T-helper 17 cell (primary cell): ENCODE measurements at regions not wholly inside any gene's neighbourhood (a gene's known extent, or its start where the extent isn't known, plus 50 kb on each side); places are given as distances from the start of the nearest gene placed in this dataset.

Experiments
- ATAC-seq: fragments of 150-1000 bp; cut with Tn5 transposase; 2 replicates; pipeline ENCODE4 v1.10.0; 2021; ENCODE audit warnings: mild to moderate bottlenecking, moderate library complexity
- DNase-seq, 3 donors: peaks; one replicate each; pipeline versions ENCODE4 v3.0.0 to v3.0.0-alpha.2; 2020 to 2021
- H3K9me3 ChIP-seq: one replicate; pipeline ENCODE4 v1.7.0; 2013; ENCODE audit warnings: low read length, mild to moderate bottlenecking; ENCODE audit not compliant: control insufficient read depth, poor library complexity, severe bottlenecking
- H3K27ac Mint-ChIP-seq: one replicate; pipeline ENCODE4 v1.8.0; 2022; ENCODE audit warnings: mild to moderate bottlenecking, moderate library complexity, mixed read lengths
- H3K27me3 Mint-ChIP-seq: one replicate; pipeline ENCODE4 v1.8.0; 2022; ENCODE audit warnings: mixed read lengths
- H3K36me3 Mint-ChIP-seq: one replicate; pipeline ENCODE4 v1.8.0; 2022; ENCODE audit warnings: low read depth, mixed read lengths
- H3K4me1 Mint-ChIP-seq: one replicate; pipeline ENCODE4 v1.8.0; 2022; ENCODE audit warnings: mild to moderate bottlenecking, mixed read lengths
- H3K4me3 Mint-ChIP-seq: one replicate; pipeline ENCODE4 v1.8.0; 2022; ENCODE audit warnings: mild to moderate bottlenecking, moderate library complexity, mixed read lengths

- peaks cover 4% of the 10 kb centered on the region for H3K4me1 Mint-ChIP-seq
- H3K9me3 ChIP-seq: no peaks in the 10 kb centered on the region
- H3K4me3 Mint-ChIP-seq: no peak overlapping the region
- ATAC-seq: no peak
- H3K27ac Mint-ChIP-seq: no peak overlapping the region
- no peak for DNase-seq
- no peaks in the 10 kb centered on the region for H3K36me3 Mint-ChIP-seq
- H3K27me3 Mint-ChIP-seq: no peaks in the 10 kb centered on the region
Measured at GRCh38 chr1:108063703-108064102, 98.7 kb upstream of the VAV3 start.

GRCh38 chr1:108059945-108060344 is 95.0 kb upstream of the VAV3 start:
- Mint-ChIP-seq H3K36me3 (no peaks in the 10 kb centered on the region), H3K27me3 (peaks cover 5% of the 10 kb centered on the region), H3K4me3 (no peak overlapping the region), H3K27ac (no peak overlapping the region), H3K4me1 (no peaks in the 10 kb centered on the region)
- no peak for ATAC-seq
- DNase-seq: no peak
- H3K9me3 ChIP-seq: no peaks in the 10 kb centered on the region

GRCh38 chr1:108057541-108057940 is 92.6 kb upstream of the VAV3 start:
- H3K27me3 Mint-ChIP-seq: peaks cover 7% of the 10 kb centered on the region
- no peak overlapping the region for H3K4me3 Mint-ChIP-seq
- no peaks in the 10 kb centered on the region for H3K4me1 Mint-ChIP-seq
- no peaks in the 10 kb centered on the region for H3K9me3 ChIP-seq
- H3K27ac Mint-ChIP-seq: no peak overlapping the region
- no peaks in the 10 kb centered on the region for H3K36me3 Mint-ChIP-seq
- no peak for ATAC-seq
- DNase-seq: no peak

- DNase-seq: no peak
- Mint-ChIP-seq H3K27me3 (peaks cover 7% of the 10 kb centered on the region), H3K4me1 (no peaks in the 10 kb centered on the region), H3K36me3 (no peaks in the 10 kb centered on the region), H3K4me3 (no peak overlapping the region), H3K27ac (no peak overlapping the region)
- H3K9me3 ChIP-seq: no peaks in the 10 kb centered on the region
- ATAC-seq: no peak
Measured at GRCh38 chr1:108056436-108056990, 91.5 kb upstream of the VAV3 start.

GRCh38 chr1:108055387-108055786 is 90.4 kb upstream of the VAV3 start:
- H3K27me3 Mint-ChIP-seq: peaks cover 7% of the 10 kb centered on the region

DNA sequence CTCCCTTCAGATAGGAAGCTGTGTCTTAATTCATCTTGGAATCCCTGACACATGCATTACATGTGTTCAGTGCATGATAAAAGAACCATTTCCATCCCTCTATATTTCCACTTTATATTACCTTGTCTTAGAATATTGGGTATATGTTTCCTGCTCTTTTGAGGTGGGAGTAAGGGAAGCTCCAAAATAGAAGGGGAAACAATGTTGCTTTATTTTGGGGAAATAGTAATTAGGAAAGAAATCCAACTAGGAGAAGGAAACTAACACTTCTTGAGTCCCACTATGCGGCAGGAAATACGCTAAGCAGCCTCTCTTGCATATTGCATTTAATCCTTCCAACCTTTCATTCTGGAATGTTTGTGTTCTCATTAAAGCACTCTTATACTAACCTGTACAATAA is 89.4 kb upstream of the VAV3 start:
- no peaks in the 10 kb centered on the region for H3K9me3 ChIP-seq
- no peaks in the 10 kb centered on the region for H3K36me3 Mint-ChIP-seq
- H3K4me3 Mint-ChIP-seq: no peak overlapping the region
- no peak for DNase-seq
- ATAC-seq: no peak
- peaks cover 7% of the 10 kb centered on the region for H3K27me3 Mint-ChIP-seq
- peaks cover 8% of the 10 kb centered on the region for H3K4me1 Mint-ChIP-seq
- H3K27ac Mint-ChIP-seq: no peak overlapping the region

More at GRCh38 chr1:108055387-108055786, 90.4 kb upstream of the VAV3 start:
- Mint-ChIP-seq H3K4me3 (no peak overlapping the region), H3K27ac (no peak overlapping the region), H3K4me1 (no peaks in the 10 kb centered on the region), H3K36me3 (no peaks in the 10 kb centered on the region)
- ATAC-seq (no peak), DNase-seq (no peak)
- H3K9me3 ChIP-seq: no peaks in the 10 kb centered on the region

DNA sequence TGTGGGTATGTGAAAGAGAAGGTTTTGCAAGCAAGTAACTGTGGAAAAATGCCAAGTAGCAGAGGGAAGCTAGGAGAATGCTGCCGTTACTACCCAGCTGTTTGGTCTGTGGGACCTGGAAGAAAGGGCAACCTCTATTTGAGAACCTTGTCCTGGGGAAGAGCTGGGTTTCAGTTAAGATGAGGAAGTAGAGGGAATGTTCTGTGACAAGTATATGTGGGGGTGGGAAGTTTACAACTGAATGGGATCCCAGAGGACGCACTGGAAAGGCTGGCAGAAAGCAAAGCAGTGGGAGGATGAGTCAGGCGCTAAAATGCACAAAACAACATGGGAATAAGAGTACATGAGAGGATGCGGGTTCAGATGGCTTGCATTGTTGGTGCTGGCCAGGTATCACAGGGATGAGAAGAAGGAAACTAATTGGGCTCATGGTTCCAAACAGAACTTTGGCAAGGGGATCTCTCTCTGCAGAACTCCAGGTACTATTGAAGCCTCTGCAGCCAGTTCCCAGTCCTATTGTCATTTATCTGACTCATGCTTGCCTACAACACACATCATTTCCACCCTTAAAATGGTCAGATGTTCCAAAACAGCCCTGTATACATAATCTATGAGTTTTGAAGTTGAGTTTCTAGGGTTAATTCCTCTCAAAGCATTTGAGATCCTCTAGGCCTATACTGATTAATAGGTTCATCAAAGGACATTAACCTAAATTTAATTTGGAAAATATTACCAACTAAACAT is 88.5 kb upstream of the VAV3 start:
- Mint-ChIP-seq H3K4me1 (peaks cover 9% of the 10 kb centered on the region), H3K4me3 (no peak overlapping the region), H3K27me3 (peaks cover 7% of the 10 kb centered on the region), H3K36me3 (no peaks in the 10 kb centered on the region), H3K27ac (no peak overlapping the region)
- no peaks in the 10 kb centered on the region for H3K9me3 ChIP-seq
- no peak for ATAC-seq
- no peak for DNase-seq

GRCh38 chr1:108051631-108052377 is 86.8 kb upstream of the VAV3 start:
- ATAC-seq (no peak), DNase-seq (no peak)

DNA sequence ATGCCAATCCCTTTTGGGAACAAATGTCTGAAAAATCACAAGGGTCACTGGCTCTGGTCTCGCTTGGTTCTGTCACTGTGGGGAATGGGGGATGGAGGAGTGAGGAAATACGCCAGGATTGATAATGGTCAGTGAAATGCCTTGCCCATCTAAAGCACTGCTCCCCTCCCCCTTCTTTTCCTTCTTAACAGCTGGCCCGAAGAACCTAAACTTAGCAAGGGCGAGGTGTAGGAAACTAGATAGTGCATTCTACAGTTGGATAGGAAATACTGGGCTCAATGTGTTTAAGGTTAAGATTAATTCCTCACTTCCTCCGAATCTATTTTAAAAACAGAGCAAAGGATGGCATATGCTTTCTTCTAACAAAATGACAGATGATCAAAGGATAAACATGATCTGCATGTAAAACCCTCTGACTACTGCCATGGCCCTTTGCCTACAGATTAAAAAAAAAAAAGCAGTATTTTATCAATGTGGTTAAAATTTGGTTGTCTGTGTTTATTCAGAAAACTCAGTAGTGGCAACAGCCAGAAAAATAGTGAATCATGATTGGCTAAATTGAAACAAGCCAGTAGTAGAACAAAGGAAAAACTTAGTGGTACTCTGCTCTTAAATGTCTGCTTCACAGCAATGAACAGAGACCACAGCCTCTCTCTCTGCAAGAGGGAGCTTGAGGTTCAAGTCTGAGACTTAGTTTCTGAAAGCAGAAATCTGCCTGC is 86.1 kb upstream of the VAV3 start:
- no peaks in the 10 kb centered on the region for H3K9me3 ChIP-seq
- Mint-ChIP-seq H3K27me3 (peaks cover 23% of the 10 kb centered on the region), H3K36me3 (peaks cover 3% of the 10 kb centered on the region), H3K4me3 (no peak overlapping the region), H3K4me1 (peaks cover 9% of the 10 kb centered on the region), H3K27ac (no peak overlapping the region)
- no peak for DNase-seq
- no peak for ATAC-seq

More at GRCh38 chr1:108051631-108052377, 86.8 kb upstream of the VAV3 start:
- Mint-ChIP-seq H3K27ac (no peak overlapping the region), H3K4me3 (no peak overlapping the region), H3K4me1 (peaks cover 9% of the 10 kb centered on the region), H3K27me3 (peaks cover 16% of the 10 kb centered on the region), H3K36me3 (peaks cover 3% of the 10 kb centered on the region)
- H3K9me3 ChIP-seq: no peaks in the 10 kb centered on the region

GRCh38 chr1:108050158-108050557 is 85.2 kb upstream of the VAV3 start:
- ATAC-seq (no peak), DNase-seq (no peak)
- peaks cover 26% of the 10 kb centered on the region for H3K27me3 Mint-ChIP-seq
- H3K36me3 Mint-ChIP-seq: peaks cover 3% of the 10 kb centered on the region
- peaks cover 9% of the 10 kb centered on the region for H3K4me1 Mint-ChIP-seq
- no peak overlapping the region for H3K27ac Mint-ChIP-seq
- H3K9me3 ChIP-seq: no peaks in the 10 kb centered on the region
- no peak overlapping the region for H3K4me3 Mint-ChIP-seq

DNA sequence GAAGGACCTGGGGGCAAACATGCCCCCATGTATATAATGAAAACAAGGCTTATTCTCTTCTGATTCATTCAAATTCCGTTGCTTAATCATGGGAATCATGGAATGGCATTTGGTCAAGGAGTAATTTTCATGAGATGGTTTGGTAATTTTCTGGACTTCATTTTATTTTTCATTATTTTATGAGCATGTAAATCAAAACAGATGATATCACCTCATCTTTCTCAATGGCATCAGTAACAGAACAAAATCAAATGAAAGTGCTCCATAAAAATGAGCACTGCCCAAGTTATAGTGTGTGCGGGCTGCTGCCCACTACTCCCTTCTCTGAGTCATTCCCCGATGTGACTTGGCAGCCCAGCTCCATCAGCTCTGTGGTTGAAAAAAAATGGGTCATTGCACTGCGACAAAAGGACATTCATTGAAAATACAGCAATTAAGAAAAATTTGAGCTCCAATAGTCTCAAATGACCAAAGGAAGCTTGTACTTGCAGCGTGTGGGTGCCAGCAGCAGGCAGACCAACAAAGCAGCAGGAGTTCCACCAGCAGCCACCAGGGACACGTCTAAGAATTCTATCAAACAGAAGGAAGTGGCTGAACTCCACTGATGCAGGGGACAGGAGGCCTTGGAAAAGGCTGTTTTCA is 84.3 kb upstream of the VAV3 start:
- Mint-ChIP-seq H3K4me1 (peaks cover 11% of the 10 kb centered on the region), H3K27me3 (peaks cover 23% of the 10 kb centered on the region), H3K36me3 (peaks cover 5% of the 10 kb centered on the region), H3K27ac (no peak overlapping the region), H3K4me3 (peak overlapping the region; percentile 26)
- ATAC-seq (peak; percentile 54), DNase-seq (no peak)
- H3K9me3 ChIP-seq: no peaks in the 10 kb centered on the region

- H3K9me3 ChIP-seq: no peaks in the 10 kb centered on the region
- Mint-ChIP-seq H3K27me3 (peaks cover 23% of the 10 kb centered on the region), H3K36me3 (peaks cover 5% of the 10 kb centered on the region), H3K4me3 (no peak overlapping the region), H3K4me1 (peaks cover 12% of the 10 kb centered on the region), H3K27ac (no peak overlapping the region)
- no peak for DNase-seq
- ATAC-seq: no peak
Measured at GRCh38 chr1:108048301-108049177, 83.6 kb upstream of the VAV3 start.
